Thymus (tissue), 11 donors: ENCODE measurements at regions not wholly inside any gene's neighbourhood (a gene's known extent, or its start where the extent isn't known, plus 50 kb on each side); places are given as distances from the start of the nearest gene placed in this dataset.

Experiments used
- DNase-seq, 9 donors: peaks; one replicate each; pipeline ENCODE4 v3.0.0-alpha.2; 2013; ENCODE audit warnings: low spot score in 9 of 9, low read depth in 6 of 9, missing footprints in 1 of 9
- H3K27ac ChIP-seq, 2 donors: one replicate each; pipeline ENCODE4 v1.5.1; 2013; ENCODE audit warnings: control low read depth in 1 of 2, low read depth in 1 of 2, low read length in 1 of 2, mild to moderate bottlenecking in 1 of 2, moderate library complexity in 1 of 2
- H3K27me3 ChIP-seq, 2 donors: one replicate each; pipeline ENCODE4 v1.5.1; 2013; ENCODE audit warnings: low read length in 1 of 2; ENCODE audit not compliant: control insufficient read depth in 2 of 2, insufficient read depth in 1 of 2
- H3K36me3 ChIP-seq, 2 donors: one replicate each; pipeline ENCODE4 v1.5.1; 2013; ENCODE audit warnings: low read length in 1 of 2, mild to moderate bottlenecking in 1 of 2, moderate library complexity in 1 of 2; ENCODE audit not compliant: control insufficient read depth in 2 of 2, insufficient read depth in 2 of 2
- H3K4me1 ChIP-seq, 2 donors: one replicate each; pipeline ENCODE4 v1.5.1; 2013; ENCODE audit warnings: low read length in 2 of 2; ENCODE audit not compliant: control insufficient read depth in 2 of 2, insufficient read depth in 2 of 2
- H3K4me3 ChIP-seq, 2 donors: one replicate each; pipeline ENCODE4 v1.5.1; 2013; ENCODE audit warnings: low read length in 2 of 2, control low read depth in 1 of 2, mild to moderate bottlenecking in 1 of 2
- H3K9me3 ChIP-seq, 2 donors: one replicate each; pipeline ENCODE4 v1.5.1; 2013; ENCODE audit warnings: low read length in 1 of 2, mild to moderate bottlenecking in 1 of 2; ENCODE audit not compliant: control insufficient read depth in 2 of 2, insufficient read depth in 1 of 2
- WGBS: extraction: QIAGEN DNeasy Blood & Tissue Kit; methylation state at CpG from one replicate; pipeline ENCODE4 v1.1.7; 2013; 5-methylcytosine and 5-hydroxymethylcytosine counted together
- donor health status: healthy.

GRCh38 chr1:59128784-59129227 lies 168.1 kb upstream of the FGGY start:
- Histone ChIP-seq H3K9me3 (no peaks in the 10 kb centered on the region), H3K36me3 (no peaks in the 10 kb centered on the region), H3K4me1 (no peaks in the 10 kb centered on the region), H3K27ac (no peak overlapping the region), H3K4me3 (no peak overlapping the region), H3K27me3 (no peaks in the 10 kb centered on the region)
- 83% methylated on average over 4 of the region's 4 CpGs for WGBS
- no peak for DNase-seq

GRCh38 chr1:59132295-59132694 lies 164.6 kb upstream of the FGGY start:
- no peaks in the 10 kb centered on the region for H3K36me3 ChIP-seq
- no peaks in the 10 kb centered on the region for H3K9me3 ChIP-seq
- no peak for DNase-seq

GRCh38 chr1:59133997-59134396 lies 162.9 kb upstream of the FGGY start:
- Histone ChIP-seq H3K27me3 (no peaks in the 10 kb centered on the region), H3K9me3 (no peaks in the 10 kb centered on the region), H3K4me3 (no peak overlapping the region), H3K27ac (no peak overlapping the region), H3K4me1 (peaks cover 0 to 25% of the 10 kb centered on the region in 2 donors), H3K36me3 (no peaks in the 10 kb centered on the region)
- no peak for DNase-seq
- WGBS, result 92% methylated on average over 1 of the region's 1 CpG

More at GRCh38 chr1:59132295-59132694, 164.6 kb upstream of the FGGY start:
- H3K27me3 ChIP-seq, result no peaks in the 10 kb centered on the region
- WGBS, result 79% methylated on average over 5 of the region's 5 CpGs
- no peak overlapping the region for H3K27ac ChIP-seq
- no peak overlapping the region for H3K4me3 ChIP-seq
- H3K4me1 ChIP-seq, result peaks cover 0 to 10% of the 10 kb centered on the region in 2 donors

- DNase-seq, result no peak
- no peaks in the 10 kb centered on the region for H3K27me3 ChIP-seq
- peaks cover 0 to 33% of the 10 kb centered on the region in 2 donors for H3K4me1 ChIP-seq
- H3K27ac ChIP-seq, result no peak overlapping the region
- H3K36me3 ChIP-seq, result no peaks in the 10 kb centered on the region
- H3K9me3 ChIP-seq, result no peaks in the 10 kb centered on the region
- WGBS, result 95% methylated on average over 1 of the region's 1 CpG
- H3K4me3 ChIP-seq, result no peak overlapping the region
Measured at GRCh38 chr1:59135761-59136255, 161.1 kb upstream of the FGGY start.

GRCh38 chr1:59136541-59137275 lies 160.2 kb upstream of the FGGY start:
- peaks cover 0 to 33% of the 10 kb centered on the region in 2 donors for H3K4me1 ChIP-seq
- WGBS, result 73% methylated on average over 8 of the region's 8 CpGs

GRCh38 chr1:59137276-59137615 lies 159.6 kb upstream of the FGGY start:
- no peak for DNase-seq
- Histone ChIP-seq H3K27me3 (no peaks in the 10 kb centered on the region), H3K9me3 (no peaks in the 10 kb centered on the region), H3K4me1 (peaks cover 0 to 33% of the 10 kb centered on the region in 2 donors), H3K36me3 (no peaks in the 10 kb centered on the region), H3K27ac (no peak overlapping the region), H3K4me3 (no peak overlapping the region)
- 95% methylated on average over 3 of the region's 3 CpGs for WGBS

More at GRCh38 chr1:59136541-59137275, 160.2 kb upstream of the FGGY start:
- Histone ChIP-seq H3K4me3 (no peak overlapping the region), H3K9me3 (no peaks in the 10 kb centered on the region), H3K27ac (no peak overlapping the region), H3K36me3 (no peaks in the 10 kb centered on the region), H3K27me3 (no peaks in the 10 kb centered on the region)
- no peak for DNase-seq

GRCh38 chr1:59137968-59138367 lies 158.9 kb upstream of the FGGY start:
- H3K36me3 ChIP-seq, result no peaks in the 10 kb centered on the region
- H3K27me3 ChIP-seq, result no peaks in the 10 kb centered on the region
- no peaks in the 10 kb centered on the region for H3K9me3 ChIP-seq
- peaks cover 0 to 35% of the 10 kb centered on the region in 2 donors for H3K4me1 ChIP-seq
- peak overlapping the region in 1 of 2 donors; percentile 57 for H3K27ac ChIP-seq
- no peak overlapping the region for H3K4me3 ChIP-seq
- DNase-seq, result no peak
- 94% methylated on average over 4 of the region's 4 CpGs for WGBS

GRCh38 chr1:59138402-59138801 lies 158.5 kb upstream of the FGGY start:
- no peaks in the 10 kb centered on the region for H3K9me3 ChIP-seq
- H3K36me3 ChIP-seq, result no peaks in the 10 kb centered on the region
- no peak overlapping the region for H3K4me3 ChIP-seq
- H3K27me3 ChIP-seq, result no peaks in the 10 kb centered on the region
- 39% methylated on average over 5 of the region's 5 CpGs for whole genome bisulfite sequencing
- peak overlapping the region in 1 of 2 donors; percentile 57 for H3K27ac ChIP-seq
- H3K4me1 ChIP-seq, result peaks cover 0 to 35% of the 10 kb centered on the region in 2 donors
- DNase-seq, result peak in 3 of 9 donors; percentile 9 to 58 (median 26)

GRCh38 chr1:59139396-59139795 lies 157.5 kb upstream of the FGGY start:
- Histone ChIP-seq H3K9me3 (no peaks in the 10 kb centered on the region), H3K27me3 (no peaks in the 10 kb centered on the region), H3K36me3 (no peaks in the 10 kb centered on the region), H3K4me3 (no peak overlapping the region), H3K4me1 (peaks cover 0 to 35% of the 10 kb centered on the region in 2 donors), H3K27ac (no peak overlapping the region)
- WGBS, result 95% methylated on average over 2 of the region's 2 CpGs
- no peak for DNase-seq
